HG03378 (cell line): ENCODE measurements at regions not wholly inside any gene's neighbourhood (a gene's known extent, or its start where the extent isn't known, plus 50 kb on each side); places are given as distances from the start of the nearest gene placed in this dataset.

Source experiments
- ATAC-seq: cut with Tn5 transposase; IDR thresholded peaks from one replicate; pipeline ENCODE4 v1.9.1; 2021; ENCODE audit warnings: mild to moderate bottlenecking, moderate library complexity; ENCODE audit not compliant: unreplicated experiment

DNA sequence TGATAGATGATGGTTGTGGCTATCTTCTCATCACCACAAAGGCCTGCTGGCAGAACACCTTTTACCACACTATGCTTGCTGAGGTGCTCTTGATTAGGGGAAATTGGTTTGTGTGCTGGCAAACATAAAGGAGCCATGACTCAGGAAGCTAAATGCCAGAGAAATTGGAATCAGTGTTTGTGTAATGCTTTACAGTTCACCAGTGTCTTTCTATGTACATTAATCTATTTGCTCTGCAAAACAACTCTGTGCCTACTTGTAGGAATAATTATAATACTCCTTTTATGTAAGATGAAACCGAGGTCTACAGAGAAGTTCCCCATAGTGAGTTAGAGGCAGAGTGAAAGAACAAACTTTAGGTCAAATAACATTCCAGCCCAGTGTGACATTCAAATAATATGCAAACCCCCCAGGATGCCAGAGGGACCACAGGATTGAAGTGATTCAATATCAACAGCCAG is 390.5 kb upstream of the HTR2A start:
- no peak for ATAC-seq

- ATAC-seq, result no peak
Measured at GRCh38 chr13:47281991-47282390, 385.1 kb upstream of the HTR2A start.

DNA sequence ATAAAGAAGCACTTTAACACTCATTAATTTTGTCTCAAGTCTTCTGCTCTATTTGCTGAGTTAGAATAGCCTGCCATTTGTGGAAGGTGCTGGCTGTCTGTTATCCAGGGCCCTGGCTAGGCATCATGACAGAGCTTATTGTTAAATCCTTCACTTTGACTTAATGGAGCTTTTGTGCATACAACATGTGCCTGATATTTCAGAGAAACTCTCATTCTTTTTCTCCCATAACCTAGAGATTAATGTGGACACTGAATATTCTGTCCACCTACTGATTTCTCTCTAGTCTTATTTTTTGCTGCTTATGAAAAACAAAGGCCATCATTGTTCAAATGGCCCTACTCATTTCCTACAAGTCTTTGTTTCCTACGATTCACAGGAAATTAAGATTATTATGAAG is 383.1 kb upstream of the HTR2A start:
- ATAC-seq, result no peak

- ATAC-seq, result no peak
Measured at GRCh38 chr13:47277774-47278173, 380.9 kb upstream of the HTR2A start.

- no peak for ATAC-seq
Measured at GRCh38 chr13:47268270-47268669, 371.4 kb upstream of the HTR2A start.

DNA sequence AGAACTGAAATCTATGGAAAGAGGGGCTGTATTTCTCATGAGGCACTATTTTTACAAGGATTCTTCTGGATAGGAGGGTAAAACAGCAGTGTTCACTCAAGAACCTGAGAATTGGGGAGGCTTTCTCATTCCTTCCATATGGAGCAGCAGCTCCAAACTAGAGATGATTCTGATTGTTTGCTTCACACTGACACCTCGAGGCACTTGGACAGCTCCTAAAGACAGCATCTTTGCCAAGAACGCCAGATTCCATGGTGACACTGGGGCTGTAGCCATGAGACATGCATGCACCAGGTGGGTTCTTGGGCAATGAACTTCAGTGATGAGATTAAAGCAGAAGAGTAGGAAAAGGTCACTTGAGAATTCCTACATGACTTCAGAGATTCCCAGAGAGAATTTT is 361.5 kb upstream of the HTR2A start:
- no peak for ATAC-seq

- ATAC-seq, result no peak
Measured at GRCh38 chr13:47256618-47257017, 359.8 kb upstream of the HTR2A start.

- ATAC-seq, result no peak
Measured at GRCh38 chr13:47252627-47253026, 355.8 kb upstream of the HTR2A start.

DNA sequence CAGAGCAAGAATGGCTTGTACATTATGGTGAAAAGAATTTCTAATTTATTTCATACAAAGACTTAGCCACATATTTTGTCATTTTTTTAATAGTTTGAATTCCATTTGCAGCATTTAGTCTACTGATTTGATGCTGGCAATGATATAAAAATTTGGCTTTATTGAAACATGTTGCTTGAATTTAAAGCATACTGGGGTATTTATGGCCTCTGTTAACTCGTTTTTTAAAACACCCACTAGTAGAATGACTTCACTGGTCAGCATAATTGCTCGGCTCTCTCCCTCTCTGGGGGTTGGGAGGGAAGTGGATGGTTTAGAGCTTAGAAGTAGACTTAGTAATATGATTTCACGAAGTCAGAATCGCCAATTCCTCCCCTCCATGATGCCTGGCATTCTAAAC is 354.9 kb upstream of the HTR2A start:
- ATAC-seq, result no peak

DNA sequence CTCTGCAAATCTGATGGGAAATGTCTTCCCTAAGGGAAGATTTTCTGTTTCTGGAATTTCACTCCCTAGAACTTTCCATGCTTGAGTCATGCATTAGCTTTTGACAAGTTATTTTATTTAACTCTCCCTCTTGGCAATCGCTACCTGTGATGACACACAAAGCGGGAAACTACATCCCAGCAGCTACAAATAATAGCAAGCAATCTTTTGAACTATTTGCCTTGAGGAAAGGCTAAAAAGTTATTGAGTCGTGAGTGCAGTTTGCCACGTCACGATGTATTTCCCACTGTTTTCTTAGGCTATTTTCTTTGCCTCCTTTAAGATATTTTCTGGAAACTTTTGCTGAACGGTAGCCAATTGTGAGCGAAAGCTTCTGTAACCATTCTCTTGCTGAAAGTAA is 353.3 kb upstream of the HTR2A start:
- ATAC-seq, result no peak

GRCh38 chr13:47249266-47249665 is 352.4 kb upstream of the HTR2A start:
- ATAC-seq, result no peak

- no peak for ATAC-seq
Measured at GRCh38 chr13:47241446-47241845, 344.6 kb upstream of the HTR2A start.

DNA sequence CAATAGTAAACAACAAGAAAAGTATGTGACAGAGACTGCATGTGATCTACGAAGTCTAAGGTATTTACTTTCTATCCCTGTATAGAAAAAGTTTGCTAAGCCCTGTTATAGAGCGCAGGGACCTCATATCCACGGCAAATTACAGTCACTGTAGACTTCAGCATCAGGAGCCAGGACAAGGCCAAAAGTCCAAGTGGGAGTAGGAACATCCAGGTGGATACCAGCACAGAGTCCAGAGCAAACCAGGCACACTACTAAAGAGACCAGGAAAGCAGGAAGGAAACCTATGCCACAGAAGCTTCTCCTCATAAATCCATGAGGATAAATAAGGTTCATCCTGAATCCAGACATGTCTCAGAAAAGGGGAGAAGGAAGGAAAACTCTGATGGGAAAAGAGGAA is 342.2 kb upstream of the HTR2A start:
- no peak for ATAC-seq

DNA sequence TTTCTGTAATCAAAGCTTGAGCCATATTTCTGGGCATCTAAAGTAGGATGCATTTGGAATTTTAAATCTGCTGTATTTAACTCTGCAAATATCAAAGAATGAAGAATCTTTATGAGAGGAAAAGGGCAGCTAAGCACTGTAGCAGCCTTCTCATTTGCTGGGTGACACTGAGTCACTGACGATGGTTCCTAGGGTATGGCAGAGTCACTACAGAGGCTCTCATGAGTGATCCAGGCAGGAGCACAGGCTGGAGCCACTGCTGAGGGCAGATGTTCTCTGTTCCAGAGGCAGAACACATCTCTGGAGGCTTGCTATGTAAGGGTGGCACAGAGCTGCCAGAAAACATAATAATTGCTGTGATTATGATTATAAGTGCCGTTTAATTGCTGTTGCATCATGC is 340.7 kb upstream of the HTR2A start:
- ATAC-seq, result no peak

DNA sequence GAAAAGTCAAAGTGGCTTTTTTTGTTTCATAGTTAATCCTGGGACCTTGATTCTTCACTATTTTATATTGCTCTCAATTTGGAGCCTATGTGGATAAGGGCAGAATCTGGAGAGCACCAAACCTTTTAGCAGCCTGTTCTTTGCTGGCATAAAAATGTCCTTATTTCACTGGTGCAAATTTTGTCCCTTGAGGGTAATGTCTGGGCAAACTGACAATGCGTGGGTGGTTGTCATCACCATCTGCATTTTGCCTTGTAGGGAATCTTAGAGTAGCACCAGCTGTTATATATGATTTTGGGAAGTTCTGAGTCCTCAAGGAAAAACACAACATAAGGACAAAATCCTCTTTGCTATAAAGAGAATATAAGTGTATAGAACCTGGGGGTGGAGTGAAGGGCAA is 336.9 kb upstream of the HTR2A start:
- no peak for ATAC-seq

GRCh38 chr13:47232516-47232915 is 335.7 kb upstream of the HTR2A start:
- ATAC-seq, result no peak

DNA sequence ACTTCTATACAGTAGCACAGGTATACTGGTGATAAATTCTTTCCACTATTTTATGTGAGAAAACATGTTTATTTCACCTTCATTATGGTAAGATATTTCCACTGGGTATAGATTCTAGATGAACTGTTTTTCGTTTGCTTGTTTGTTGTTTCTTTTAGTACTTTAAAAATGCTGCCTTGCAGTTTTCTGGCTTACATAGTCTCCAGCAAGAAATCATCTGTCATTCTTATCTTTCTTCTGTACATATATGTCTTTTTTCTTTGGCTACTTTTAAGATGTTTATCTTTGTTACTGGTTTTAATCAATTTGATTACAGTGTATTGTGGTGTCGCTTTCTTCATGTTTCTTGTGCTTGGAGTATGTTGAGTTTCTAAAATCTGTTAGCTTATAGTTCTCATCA is 333.3 kb upstream of the HTR2A start:
- no peak for ATAC-seq

- no peak for ATAC-seq
Measured at GRCh38 chr13:47226516-47226915, 329.7 kb upstream of the HTR2A start.

GRCh38 chr13:47220453-47221140 is 323.7 kb upstream of the HTR2A start:
- ATAC-seq, result no peak

GRCh38 chr13:47218611-47219010 is 321.8 kb upstream of the HTR2A start:
- no peak for ATAC-seq

DNA sequence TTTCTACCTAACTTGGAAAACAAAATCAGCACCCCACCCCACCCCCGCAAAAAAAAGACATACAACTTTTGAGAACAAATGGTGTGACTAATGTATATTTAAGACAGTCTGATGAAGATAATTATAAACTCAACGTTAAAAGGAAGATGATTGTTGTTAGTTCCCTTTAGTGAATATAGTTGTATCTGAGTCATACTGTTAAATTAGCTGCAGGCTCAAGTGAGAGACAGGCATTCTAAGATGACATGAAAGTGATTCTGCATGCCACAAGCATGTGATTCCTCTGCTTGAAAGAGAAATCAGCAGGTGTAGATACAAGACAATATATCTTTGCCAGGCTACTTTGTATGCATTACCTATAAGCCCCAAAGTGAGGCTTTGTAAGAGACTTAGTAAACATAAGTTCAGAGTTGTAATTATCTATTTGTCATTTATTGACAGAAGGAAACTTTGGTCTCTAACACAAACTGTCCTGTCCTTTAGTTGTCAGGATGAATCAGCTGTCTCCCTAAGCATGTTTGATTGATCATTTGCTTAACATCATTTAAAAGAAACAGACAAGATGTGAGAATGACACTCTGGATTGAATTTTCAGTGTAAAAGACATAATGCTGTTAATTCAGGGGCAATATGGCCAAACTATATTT is 319.4 kb upstream of the HTR2A start:
- peak; percentile 56 for ATAC-seq

DNA sequence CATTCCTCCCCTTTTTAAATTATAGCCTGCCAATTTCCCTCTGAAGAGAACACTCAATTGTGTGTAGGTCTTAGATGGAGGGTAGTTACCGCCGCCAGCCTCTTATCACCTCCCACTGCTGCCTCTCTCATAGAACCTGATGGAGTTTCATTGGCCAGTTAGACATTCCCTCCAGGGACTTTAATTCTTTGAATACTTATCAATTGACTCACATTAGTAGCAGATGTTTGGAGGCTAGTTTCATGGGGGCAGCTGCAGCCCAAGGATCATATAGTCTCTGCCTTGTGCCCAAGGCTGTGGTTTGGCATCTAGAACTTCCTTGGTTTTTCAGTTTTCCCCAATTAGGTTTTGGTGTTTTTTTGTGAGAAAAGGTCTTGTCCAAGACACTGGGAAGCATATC is 318.9 kb upstream of the HTR2A start:
- ATAC-seq, result no peak

GRCh38 chr13:47213047-47213446 is 316.2 kb upstream of the HTR2A start:
- ATAC-seq, result no peak
